ENCODE measurements at regions not wholly inside any gene's neighbourhood (a gene's known extent, or its start where the extent isn't known, plus 50 kb on each side); places are given as distances from the start of the nearest gene placed in this dataset.
A peak's percentile ranks its signal among the peaks of the same experiment; 100 is the strongest.

DNA sequence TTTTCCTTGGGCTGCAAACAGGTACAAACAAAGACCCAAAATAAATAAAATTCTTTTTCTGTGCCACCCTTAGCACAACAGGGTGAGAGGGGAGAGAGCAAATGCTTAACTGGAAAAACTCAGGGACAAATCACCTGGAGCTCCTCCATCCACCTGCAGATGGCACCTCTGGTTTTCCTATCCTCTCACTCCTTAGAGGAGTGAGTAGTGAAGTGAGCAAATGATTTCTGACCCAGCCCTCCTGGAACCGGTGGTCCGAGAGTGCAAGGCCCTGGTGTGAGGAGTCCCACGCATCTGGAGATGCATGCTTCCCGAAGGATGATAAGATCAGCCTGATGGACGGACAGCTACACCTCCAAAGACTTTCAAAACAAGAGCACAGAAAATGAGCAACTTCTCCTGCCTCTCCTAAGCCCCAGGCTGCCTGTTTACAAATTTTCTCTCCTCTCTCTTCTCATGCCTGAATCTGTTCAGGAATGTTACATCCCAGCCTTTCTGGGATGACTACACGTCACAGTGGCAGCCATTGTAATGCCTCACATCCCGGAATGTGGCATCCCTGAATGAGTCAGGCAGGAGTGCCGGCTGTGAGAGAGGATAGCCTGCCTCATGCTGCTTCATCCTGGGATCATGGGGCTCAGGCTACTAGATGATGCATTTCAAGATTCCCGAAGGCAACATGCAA lies 86.4 kb downstream of the ADRB2 start:
- FAIRE-seq, result no peak

DNA sequence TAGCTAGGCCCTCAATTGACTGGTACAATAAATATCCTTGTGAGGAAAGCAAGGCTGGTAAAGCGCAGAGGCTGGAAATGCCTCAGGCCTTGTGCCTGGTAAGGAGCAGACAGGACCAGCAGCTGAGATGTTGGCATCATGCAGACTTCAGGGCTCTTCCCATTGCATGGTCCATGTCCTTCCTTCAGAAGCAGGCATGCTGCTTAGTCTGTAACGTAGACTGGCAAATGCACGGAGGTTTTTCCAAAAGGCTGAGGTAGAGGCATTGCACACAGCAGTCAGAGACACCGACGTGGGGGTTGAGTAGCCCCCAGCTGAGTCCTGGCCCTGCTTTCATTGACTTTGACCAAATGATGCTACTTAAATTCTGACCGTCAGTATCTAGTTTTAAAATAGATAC lies 87.1 kb downstream of the ADRB2 start:
- no peak for FAIRE-seq
- DNase-seq (ENCODE audit: low spot score in 2 of 2), result no peak

More for the DNA sequence above, 86.4 kb downstream of the ADRB2 start:
- peak in 1 of 2 donors; percentile 15 for DNase-seq (ENCODE audit: low spot score in 2 of 2)

DNA sequence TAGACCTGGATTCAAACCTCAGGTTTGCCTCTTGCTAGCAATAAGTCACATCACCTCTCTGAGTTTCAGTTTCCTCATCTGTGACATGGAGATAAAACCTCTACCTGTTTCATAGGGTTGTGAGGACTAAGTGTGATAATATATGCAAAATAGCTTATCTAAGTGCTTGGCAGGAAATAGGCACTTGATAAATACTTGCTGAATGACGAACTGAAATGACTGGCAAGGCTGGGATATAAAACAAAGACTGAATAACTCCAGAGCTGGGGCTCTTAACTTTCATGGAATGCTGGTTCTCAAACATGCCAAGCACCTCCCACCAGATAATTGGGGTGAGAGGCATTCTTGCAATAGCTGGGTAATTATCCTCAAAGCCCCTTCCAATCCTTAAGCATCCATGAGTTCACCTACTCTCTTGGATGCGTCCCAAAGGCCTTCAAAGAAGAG lies 87.6 kb downstream of the ADRB2 start:
- DNase-seq (ENCODE audit: low spot score in 2 of 2), result no peak
- FAIRE-seq, result no peak

- no peak for DNase-seq (ENCODE audit: low spot score in 2 of 2)
- FAIRE-seq, result no peak
These were observed 88.9 kb downstream of the ADRB2 start for GRCh38 chr5:148915224-148915817.

- DNase-seq (ENCODE audit: low spot score in 2 of 2) (no peak), FAIRE-seq (no peak)
These were observed 94.4 kb downstream of the ADRB2 start for GRCh38 chr5:148920646-148921288.

GRCh38 chr5:148921350-148921749 lies 94.9 kb downstream of the ADRB2 start:
- FAIRE-seq, result no peak
- no peak for DNase-seq (ENCODE audit: low spot score in 2 of 2)

DNA sequence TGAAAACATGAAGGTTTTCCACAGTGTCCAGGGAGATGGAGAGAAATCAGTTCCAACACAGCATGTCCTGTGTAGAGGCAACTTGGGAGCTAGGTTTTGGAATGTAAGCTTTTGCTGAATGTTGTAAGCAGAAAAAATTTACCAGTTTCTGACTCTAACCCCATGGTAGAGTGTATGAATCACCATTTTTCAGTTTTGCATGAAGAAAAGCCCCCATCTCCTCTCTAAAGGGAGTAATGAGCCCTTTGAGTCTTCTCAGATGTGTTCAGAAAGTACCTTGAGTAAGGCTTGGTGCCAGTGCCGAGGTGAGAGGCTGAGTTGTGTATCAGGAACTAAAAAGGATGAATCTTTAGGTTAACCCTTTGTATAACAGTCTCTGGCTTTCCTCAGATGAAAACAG lies 96.2 kb downstream of the ADRB2 start:
- FAIRE-seq (no peak), DNase-seq (ENCODE audit: low spot score in 2 of 2) (no peak)

GRCh38 chr5:148923023-148923422 lies 96.6 kb downstream of the ADRB2 start:
- no peak for DNase-seq (ENCODE audit: low spot score in 2 of 2)
- FAIRE-seq, result no peak

DNA sequence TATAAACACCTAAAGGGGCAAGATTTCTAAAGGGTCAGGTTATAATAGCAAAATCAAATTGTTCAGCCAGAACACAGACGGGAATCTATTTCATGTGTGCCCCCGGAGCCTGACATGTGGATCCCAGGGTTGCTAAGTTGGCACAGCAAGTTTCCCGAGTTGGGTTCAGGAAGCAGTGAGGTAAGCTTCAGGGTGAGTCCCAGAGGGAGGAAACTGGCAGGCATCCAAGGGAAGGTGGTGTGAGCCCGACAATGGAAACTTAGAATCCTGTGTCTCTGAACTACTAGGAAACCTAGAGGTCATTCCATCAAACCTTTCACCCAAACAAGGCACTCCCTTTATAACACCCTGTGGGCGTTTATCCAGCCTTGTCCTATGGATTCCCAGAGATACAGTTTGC lies 98.4 kb downstream of the ADRB2 start:
- FAIRE-seq, result no peak
- no peak for DNase-seq (ENCODE audit: low spot score in 2 of 2)

DNA sequence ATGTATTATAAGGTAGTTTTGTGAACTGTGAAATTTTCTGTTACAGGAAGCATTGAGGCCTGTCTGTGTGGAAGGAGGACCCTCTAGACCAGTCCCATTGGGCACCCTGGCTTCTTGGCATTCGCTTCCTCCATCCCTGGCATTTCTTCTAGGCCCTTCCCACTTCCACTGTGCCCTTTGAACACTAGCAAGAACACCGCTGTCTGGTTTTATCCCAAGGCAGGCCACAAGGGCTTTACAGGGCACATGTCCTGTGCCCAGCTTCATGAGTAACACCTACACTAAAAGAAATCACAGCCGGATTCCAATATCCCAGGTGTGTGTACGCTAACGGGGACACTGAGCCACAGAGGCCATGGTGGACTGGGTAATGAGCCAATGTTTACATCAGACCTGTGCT lies 99.8 kb downstream of the ADRB2 start:
- DNase-seq (ENCODE audit: low spot score in 2 of 2) (no peak), FAIRE-seq (no peak)

DNA sequence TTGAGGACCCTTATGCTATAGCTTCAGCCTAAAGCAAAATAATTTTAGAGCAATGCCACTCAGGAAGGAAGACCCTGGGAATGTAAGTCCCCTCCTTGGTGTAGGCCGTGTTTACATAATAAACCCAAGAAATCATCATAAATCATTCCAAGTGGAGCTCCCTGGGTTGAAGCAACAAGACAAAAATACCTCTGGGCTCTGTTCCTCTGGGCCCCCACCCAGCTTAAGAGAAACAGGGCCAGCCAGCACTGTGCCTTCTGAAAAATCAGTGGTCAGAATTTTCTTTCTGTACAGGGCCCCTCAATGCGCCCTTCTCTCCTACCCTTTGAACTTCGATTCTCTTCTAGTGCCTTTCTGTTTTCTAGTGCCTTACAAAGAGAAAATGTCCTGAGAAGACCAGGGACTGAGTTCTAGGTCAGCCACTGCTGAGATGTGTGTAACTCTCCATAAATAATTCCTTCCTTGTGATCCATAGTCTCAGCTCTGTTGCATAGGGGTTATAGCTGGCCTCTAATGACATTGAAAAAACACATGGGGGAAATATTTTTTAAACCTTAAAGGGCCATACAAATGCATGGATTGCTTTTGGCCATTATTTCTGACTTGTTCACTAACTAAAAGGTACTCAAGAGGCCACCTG lies 101.0 kb downstream of the ADRB2 start:
- DNase-seq (ENCODE audit: low spot score in 2 of 2) (no peak), FAIRE-seq (no peak)

DNA sequence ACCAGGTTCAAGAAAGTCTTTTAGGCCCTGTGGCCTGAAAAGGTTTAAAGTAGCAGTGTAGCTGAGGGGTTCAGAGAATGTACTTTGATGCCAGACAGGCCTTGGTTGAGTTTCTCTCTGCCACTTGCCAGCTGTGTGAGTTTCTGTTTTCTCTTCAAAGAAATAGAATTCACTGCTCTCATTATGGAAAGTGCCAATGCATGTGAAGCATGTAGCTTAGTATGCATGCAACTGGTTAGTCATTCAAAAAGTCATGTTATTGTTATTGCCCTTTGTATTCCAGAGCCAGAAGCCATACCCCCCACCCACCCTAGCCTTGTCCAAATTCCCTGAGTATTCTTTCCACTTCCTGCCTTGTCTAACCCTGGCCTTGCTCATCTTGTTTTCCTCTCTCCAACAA lies 101.7 kb downstream of the ADRB2 start:
- DNase-seq (ENCODE audit: low spot score in 2 of 2), result no peak
- no peak for FAIRE-seq

GRCh38 chr5:148931453-148932057 lies 105.1 kb downstream of the ADRB2 start:
- DNase-seq (ENCODE audit: low spot score in 2 of 2), result no peak
- FAIRE-seq, result no peak

- FAIRE-seq, result no peak
- DNase-seq (ENCODE audit: low spot score in 2 of 2), result no peak
These were observed 106.0 kb downstream of the ADRB2 start for GRCh38 chr5:148932355-148932935.

- DNase-seq (ENCODE audit: low spot score in 2 of 2) (no peak), FAIRE-seq (no peak)
These were observed 107.6 kb downstream of the ADRB2 start for GRCh38 chr5:148933903-148934432.

DNA sequence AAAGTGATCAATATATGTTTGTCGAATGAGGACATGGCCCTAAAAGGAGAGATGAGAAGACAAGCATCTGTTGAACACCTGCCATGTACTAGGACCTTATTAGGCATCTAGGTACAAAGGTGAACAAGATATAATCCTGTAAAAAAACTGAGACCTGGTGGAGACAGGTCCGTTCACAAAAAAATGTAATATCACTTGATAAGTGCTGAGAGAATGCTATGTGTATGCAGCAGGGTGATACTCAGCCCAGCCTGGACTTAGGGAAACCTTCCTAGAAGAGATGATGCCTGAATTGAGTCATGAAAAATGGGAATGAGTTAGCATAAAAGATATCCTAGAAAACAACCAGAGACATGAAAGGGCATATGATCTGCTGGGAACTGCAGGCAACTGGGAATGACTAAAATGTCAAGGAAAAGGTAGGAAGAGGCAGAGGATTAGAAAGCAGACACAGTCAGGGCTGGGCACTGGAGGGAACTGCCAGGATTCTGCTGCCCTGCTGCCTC lies 108.5 kb downstream of the ADRB2 start:
- no peak for FAIRE-seq
- no peak for DNase-seq (ENCODE audit: low spot score in 2 of 2)

DNA sequence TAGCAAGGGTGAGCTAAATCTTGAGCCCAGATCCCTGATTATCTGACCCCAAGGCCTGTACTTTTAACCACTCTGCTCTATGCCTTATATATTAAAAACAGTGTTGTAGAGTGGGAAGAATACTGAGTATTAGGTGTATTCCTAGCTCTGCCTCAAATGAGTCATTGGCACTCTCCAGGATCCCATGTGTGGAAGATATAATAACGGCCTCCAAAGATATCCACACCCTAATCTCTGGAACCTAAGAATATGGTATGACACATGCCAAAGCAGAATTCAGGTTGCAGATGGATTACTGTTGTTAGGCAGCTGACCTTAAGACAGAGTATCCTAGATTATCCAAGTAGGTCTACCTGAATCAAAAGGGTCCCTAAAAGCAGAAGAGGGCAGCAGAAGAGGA lies 110.8 kb downstream of the ADRB2 start:
- DNase-seq (ENCODE audit: low spot score in 2 of 2) (no peak), FAIRE-seq (no peak)

GRCh38 chr5:148937830-148938521 lies 111.6 kb downstream of the ADRB2 start:
- FAIRE-seq (no peak), DNase-seq (ENCODE audit: low spot score in 2 of 2) (no peak)

- DNase-seq (ENCODE audit: low spot score in 2 of 2) (no peak), FAIRE-seq (no peak)
These were observed 112.1 kb downstream of the ADRB2 start for GRCh38 chr5:148938522-148938882.

DNA sequence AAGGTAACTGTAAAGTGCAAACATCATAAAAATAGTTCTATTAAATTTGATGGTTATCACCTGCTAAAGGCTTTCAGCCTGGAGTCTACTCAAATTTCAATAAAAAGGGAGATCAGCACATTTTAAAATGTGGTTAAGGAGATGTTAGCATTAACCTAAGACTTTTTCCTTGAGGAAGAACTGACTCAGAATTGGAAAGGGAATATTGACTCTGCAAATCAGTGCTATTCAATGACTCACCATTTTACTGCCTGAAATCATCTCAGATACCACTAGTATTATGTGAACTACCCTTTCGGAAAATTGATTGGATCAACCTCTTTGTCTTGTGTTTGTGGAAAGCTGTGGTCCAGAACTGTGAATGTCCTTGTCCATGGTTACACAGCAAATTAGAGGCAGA lies 113.3 kb downstream of the ADRB2 start:
- no peak for DNase-seq (ENCODE audit: low spot score in 2 of 2)
- no peak for FAIRE-seq
